Parathyroid adenoma (tissue), 2 donors: ENCODE measurements at regions not wholly inside any gene's neighbourhood (a gene's known extent, or its start where the extent isn't known, plus 50 kb on each side); places are given as distances from the start of the nearest gene placed in this dataset.

ENCODE experiments used
- H2AFZ ChIP-seq: fragments of 300-600 bp; sonication (generic); one replicate; pipeline ENCODE4 v1.7.0; 2017; ENCODE audit warnings: antibody characterized with exemption, mild to moderate bottlenecking
- H3K27ac ChIP-seq: fragments of 300-600 bp; sonication (generic); one replicate; pipeline ENCODE4 v1.7.0; 2017
- H3K27me3 ChIP-seq: fragments of 300-600 bp; sonication (generic); one replicate; pipeline ENCODE4 v1.7.0; 2017; ENCODE audit warnings: low read length; ENCODE audit not compliant: control insufficient read depth, insufficient read depth
- H3K36me3 ChIP-seq: fragments of 300-600 bp; sonication (generic); one replicate; pipeline ENCODE4 v1.7.0; 2017; ENCODE audit warnings: low read length; ENCODE audit not compliant: control insufficient read depth, insufficient read depth
- H3K4me1 ChIP-seq: fragments of 300-600 bp; sonication (generic); one replicate; pipeline ENCODE4 v1.7.0; 2017; ENCODE audit warnings: control low read depth
- H3K4me2 ChIP-seq: fragments of 300-600 bp; sonication (generic); one replicate; pipeline ENCODE4 v1.7.0; 2017; ENCODE audit warnings: low read length
- H3K4me3 ChIP-seq: fragments of 300-600 bp; sonication (generic); one replicate; pipeline ENCODE4 v1.7.0; 2017; ENCODE audit warnings: low read depth, low read length
- H3K79me2 ChIP-seq: fragments of 300-600 bp; sonication (generic); one replicate; pipeline ENCODE4 v1.7.0; 2017; ENCODE audit warnings: control low read depth
- H3K9ac ChIP-seq: fragments of 300-600 bp; sonication (generic); one replicate; pipeline ENCODE4 v1.7.0; 2017; ENCODE audit warnings: mild to moderate bottlenecking
- H3K9me3 ChIP-seq: fragments of 300-600 bp; sonication (generic); one replicate; pipeline ENCODE4 v1.7.0; 2017; ENCODE audit warnings: low read length; ENCODE audit not compliant: control insufficient read depth
- CTCF ChIP-seq: fragments of 300-600 bp; sonication (generic); IDR thresholded peaks from one replicate; pipeline ENCODE4 v1.7.0; 2017; ENCODE audit warnings: antibody characterized with exemption, mild to moderate bottlenecking
- donor health status: primary hyperparathyroidism.

- Histone ChIP-seq H3K4me2 (peak overlapping the region; percentile 62), H3K4me3 (no peak overlapping the region), H3K9me3 (no peaks in the 10 kb centered on the region), H3K27ac (no peak overlapping the region), H3K4me1 (no peaks in the 10 kb centered on the region), H3K27me3 (no peaks in the 10 kb centered on the region), H3K79me2 (no peaks in the 10 kb centered on the region), H3K36me3 (no peaks in the 10 kb centered on the region), H3K9ac (no peak overlapping the region), H2AFZ (no peak overlapping the region)
- no peak for TF ChIP-seq CTCF
These were observed 54.9 kb upstream of the SACS start for GRCh38 chr13:23488442-23488841.

- Histone ChIP-seq H3K27ac (no peak overlapping the region), H3K9ac (no peak overlapping the region), H3K36me3 (no peaks in the 10 kb centered on the region), H3K27me3 (no peaks in the 10 kb centered on the region), H3K4me1 (no peaks in the 10 kb centered on the region), H3K4me2 (no peak overlapping the region), H3K4me3 (no peak overlapping the region), H3K79me2 (no peaks in the 10 kb centered on the region), H3K9me3 (no peaks in the 10 kb centered on the region), H2AFZ (no peak overlapping the region)
- TF ChIP-seq CTCF: no peak
These were observed 62.8 kb upstream of the SACS start for GRCh38 chr13:23496255-23496654.

DNA sequence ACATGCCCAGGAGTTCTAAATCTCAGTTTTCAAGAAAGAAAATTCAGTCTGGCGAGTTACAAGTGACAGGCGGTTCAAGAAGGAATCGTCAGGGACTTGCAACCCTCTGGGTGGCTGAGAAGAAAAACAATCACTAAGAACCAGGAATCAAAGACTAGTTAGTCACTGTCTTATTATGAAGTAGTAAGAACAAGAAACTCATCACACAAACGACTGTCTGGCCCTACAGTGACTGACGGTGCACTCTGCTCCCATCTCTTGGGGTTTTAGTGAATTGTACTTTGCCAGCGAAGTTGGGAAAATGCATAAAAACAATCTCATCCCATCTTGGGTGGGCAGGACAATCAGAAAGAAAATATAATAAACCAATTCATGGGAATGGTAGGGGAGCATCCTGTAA lies 63.7 kb upstream of the SACS start:
- Histone ChIP-seq H3K36me3 (no peaks in the 10 kb centered on the region), H3K27ac (no peak overlapping the region), H3K79me2 (no peaks in the 10 kb centered on the region), H2AFZ (no peak overlapping the region), H3K4me2 (no peak overlapping the region), H3K27me3 (no peaks in the 10 kb centered on the region), H3K9me3 (no peaks in the 10 kb centered on the region), H3K4me3 (no peak overlapping the region), H3K9ac (no peak overlapping the region), H3K4me1 (no peaks in the 10 kb centered on the region)
- TF ChIP-seq CTCF: no peak

GRCh38 chr13:23500849-23501248 lies 67.3 kb upstream of the SACS start:
- no peaks in the 10 kb centered on the region for H3K36me3 ChIP-seq
- no peaks in the 10 kb centered on the region for H3K4me1 ChIP-seq
- H3K4me2 ChIP-seq: no peak overlapping the region
- no peak for TF ChIP-seq CTCF
- no peaks in the 10 kb centered on the region for H3K9me3 ChIP-seq
- H3K9ac ChIP-seq: no peak overlapping the region
- no peaks in the 10 kb centered on the region for H3K27me3 ChIP-seq
- no peak overlapping the region for H3K27ac ChIP-seq
- no peak overlapping the region for H3K4me3 ChIP-seq
- H3K79me2 ChIP-seq: no peaks in the 10 kb centered on the region
- H2AFZ ChIP-seq: no peak overlapping the region

- Histone ChIP-seq H3K4me2 (no peak overlapping the region), H3K79me2 (no peaks in the 10 kb centered on the region), H3K27me3 (no peaks in the 10 kb centered on the region), H3K27ac (no peak overlapping the region), H3K4me3 (no peak overlapping the region), H3K4me1 (no peaks in the 10 kb centered on the region), H3K9me3 (no peaks in the 10 kb centered on the region), H2AFZ (no peak overlapping the region), H3K9ac (no peak overlapping the region), H3K36me3 (no peaks in the 10 kb centered on the region)
- TF ChIP-seq CTCF: no peak
These were observed 66.0 kb upstream of the TNFRSF19 start for GRCh38 chr13:23504180-23504579.
